ENCODE measurements at regions not wholly inside any gene's neighbourhood (a gene's known extent, or its start where the extent isn't known, plus 50 kb on each side); places are given as distances from the start of the nearest gene placed in this dataset.

- Mint-ChIP-seq H3K9me3 (ENCODE audit: unreplicated experiment) (no peaks in the 10 kb centered on the region), H3K36me3 (ENCODE audit: insufficient read depth, unreplicated experiment) (peaks cover 24% of the 10 kb centered on the region), H3K27me3 (ENCODE audit: insufficient read depth, unreplicated experiment) (no peaks in the 10 kb centered on the region), H3K4me1 (ENCODE audit: low read depth, unreplicated experiment) (peaks cover 27% of the 10 kb centered on the region), H3K4me3 (ENCODE audit: unreplicated experiment) (no peak overlapping the region), H3K27ac (ENCODE audit: unreplicated experiment) (peak overlapping the region; percentile 1)
- intact Hi-C loops (cut with micrococcal nuclease; ENCODE audit: unreplicated experiment) = no loop called here
- DNase-seq = no peak
- BruUV-seq (replicated peaks) = no TSS peak
- no peak overlapping the region for H3K4me3 ChIP-seq (ENCODE audit: low read depth, low read length)
- H3K9me3 ChIP-seq = no peaks in the 10 kb centered on the region
- ChIA-PET CTCF (interaction anchor here (1.2 kb wide), 1 partner anchor 10 kb away, joined by 7 read pairs; no protein-coding TSS in a partner anchor), POLR2A (no interaction called here)
- H3K27me3 ChIP-seq (replicated peaks; ENCODE audit: control insufficient read depth, insufficient read depth, low read length) = no peaks in the 10 kb centered on the region
- no peaks in the 10 kb centered on the region for H3K36me3 ChIP-seq (ENCODE audit: control insufficient read depth, insufficient read depth, low read length)
- no peak for TF ChIP-seq CTCF (IDR thresholded peaks at IDR 0.05; ENCODE audit: insufficient read depth in 1 of 2, low read depth in 1 of 2, low read length in 1 of 2, severe bottlenecking in 1 of 2, unreplicated experiment in 1 of 2)
- H3K4me1 ChIP-seq = peaks cover 18% of the 10 kb centered on the region
Observed at GRCh38 chr7:130887182-130887956, 153.4 kb upstream of the KLF14 start.

GRCh38 chr7:130887957-130888371, 154.0 kb upstream of the KLF14 start:
- no peak overlapping the region for H3K4me3 ChIP-seq (ENCODE audit: low read depth, low read length)
- intact Hi-C loops (cut with micrococcal nuclease; ENCODE audit: unreplicated experiment) = no loop called here
- no peaks in the 10 kb centered on the region for H3K9me3 ChIP-seq
- Mint-ChIP-seq H3K9me3 (ENCODE audit: unreplicated experiment) (no peaks in the 10 kb centered on the region), H3K4me3 (ENCODE audit: unreplicated experiment) (no peak overlapping the region), H3K27me3 (ENCODE audit: insufficient read depth, unreplicated experiment) (no peaks in the 10 kb centered on the region), H3K36me3 (ENCODE audit: insufficient read depth, unreplicated experiment) (peaks cover 24% of the 10 kb centered on the region), H3K4me1 (ENCODE audit: low read depth, unreplicated experiment) (peaks cover 27% of the 10 kb centered on the region), H3K27ac (ENCODE audit: unreplicated experiment) (peak overlapping the region; percentile 1)
- no peaks in the 10 kb centered on the region for H3K27me3 ChIP-seq (replicated peaks; ENCODE audit: control insufficient read depth, insufficient read depth, low read length)
- no peak for DNase-seq
- ChIA-PET CTCF (interaction anchor here (1.2 kb wide), 1 partner anchor 9 kb away, joined by 7 read pairs; no protein-coding TSS in a partner anchor), POLR2A (no interaction called here)
- BruUV-seq (replicated peaks) = no TSS peak
- no peak for TF ChIP-seq CTCF (IDR thresholded peaks at IDR 0.05; ENCODE audit: insufficient read depth in 1 of 2, low read depth in 1 of 2, low read length in 1 of 2, severe bottlenecking in 1 of 2, unreplicated experiment in 1 of 2)
- H3K36me3 ChIP-seq (ENCODE audit: control insufficient read depth, insufficient read depth, low read length) = no peaks in the 10 kb centered on the region
- peaks cover 18% of the 10 kb centered on the region for H3K4me1 ChIP-seq

GRCh38 chr7:130888468-130888867, 154.5 kb upstream of the KLF14 start:
- H3K4me1 ChIP-seq = peaks cover 18% of the 10 kb centered on the region
- no peak for DNase-seq
- H3K27ac Mint-ChIP-seq (ENCODE audit: unreplicated experiment) = no peak overlapping the region
- H3K4me1 Mint-ChIP-seq (ENCODE audit: low read depth, unreplicated experiment) = peaks cover 27% of the 10 kb centered on the region
- TF ChIP-seq CTCF (IDR thresholded peaks at IDR 0.05; ENCODE audit: insufficient read depth in 1 of 2, low read depth in 1 of 2, low read length in 1 of 2, severe bottlenecking in 1 of 2, unreplicated experiment in 1 of 2) = no peak
- H3K9me3 ChIP-seq = no peaks in the 10 kb centered on the region
- peaks cover 24% of the 10 kb centered on the region for H3K36me3 Mint-ChIP-seq (ENCODE audit: insufficient read depth, unreplicated experiment)
- no peaks in the 10 kb centered on the region for H3K9me3 Mint-ChIP-seq (ENCODE audit: unreplicated experiment)
- intact Hi-C loops (cut with micrococcal nuclease; ENCODE audit: unreplicated experiment) = no loop called here
- H3K4me3 ChIP-seq (ENCODE audit: low read depth, low read length) = no peak overlapping the region
- no peaks in the 10 kb centered on the region for H3K36me3 ChIP-seq (ENCODE audit: control insufficient read depth, insufficient read depth, low read length)
- no peak overlapping the region for H3K4me3 Mint-ChIP-seq (ENCODE audit: unreplicated experiment)
- no peaks in the 10 kb centered on the region for H3K27me3 ChIP-seq (replicated peaks; ENCODE audit: control insufficient read depth, insufficient read depth, low read length)
- ChIA-PET CTCF (interaction anchor here (1.2 kb wide), 1 partner anchor 9 kb away, joined by 7 read pairs; no protein-coding TSS in a partner anchor), POLR2A (interaction anchor here (0.6 kb wide), 1 partner anchor 438 kb away, joined by 10 read pairs; no protein-coding TSS in a partner anchor)
- no peaks in the 10 kb centered on the region for H3K27me3 Mint-ChIP-seq (ENCODE audit: insufficient read depth, unreplicated experiment)
- no TSS peak for BruUV-seq (replicated peaks)
